Prostate gland (tissue), 2 donors: ENCODE measurements at regions not wholly inside any gene's neighbourhood (a gene's known extent, or its start where the extent isn't known, plus 50 kb on each side); places are given as distances from the start of the nearest gene placed in this dataset.

Source experiments
- POLR2AphosphoS5 ChIP-seq: sonication (generic); formaldehyde crosslinking; IDR thresholded peaks from one replicate; pipeline ENCODE4 v1.6.1; 2017; ENCODE audit warnings: antibody characterized with exemption
- TF ChIP-seq, protein P1 (sequence below), 4 experiments: fragments of 200-600 bp in 2 of 4; fragments of 450-650 bp in 2 of 4; sonication (generic) in 2 of 4; IDR thresholded peaks; 1 replicate in 3 of 4; 2 replicates in 1 of 4; pipeline ENCODE4 v1.5.1; 2016 to 2019; ENCODE audit warnings: antibody characterized with exemption in 4 of 4, mild to moderate bottlenecking in 2 of 4, moderate library complexity in 2 of 4

DNA sequence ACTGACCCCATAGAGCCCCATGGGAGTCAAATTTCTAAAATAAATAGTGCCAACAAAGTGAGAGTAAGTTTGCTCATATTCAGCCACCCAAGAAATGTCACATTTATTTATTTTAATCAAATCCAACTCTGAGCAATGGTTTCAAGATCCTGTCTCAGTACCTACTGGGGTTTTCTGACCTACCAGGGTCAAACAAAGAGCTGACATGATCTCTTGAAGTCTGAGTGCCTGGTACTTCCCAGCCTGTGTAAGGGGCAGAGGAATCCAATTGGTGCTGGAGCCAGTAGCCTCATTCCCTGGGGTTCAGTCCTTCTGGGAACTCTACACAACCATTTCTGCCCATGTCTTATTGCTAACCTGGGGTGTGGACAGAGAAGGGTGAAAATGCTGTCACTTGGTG, 104.6 kb upstream of the SERP2 start:
- TF ChIP-seq, protein P1, sequence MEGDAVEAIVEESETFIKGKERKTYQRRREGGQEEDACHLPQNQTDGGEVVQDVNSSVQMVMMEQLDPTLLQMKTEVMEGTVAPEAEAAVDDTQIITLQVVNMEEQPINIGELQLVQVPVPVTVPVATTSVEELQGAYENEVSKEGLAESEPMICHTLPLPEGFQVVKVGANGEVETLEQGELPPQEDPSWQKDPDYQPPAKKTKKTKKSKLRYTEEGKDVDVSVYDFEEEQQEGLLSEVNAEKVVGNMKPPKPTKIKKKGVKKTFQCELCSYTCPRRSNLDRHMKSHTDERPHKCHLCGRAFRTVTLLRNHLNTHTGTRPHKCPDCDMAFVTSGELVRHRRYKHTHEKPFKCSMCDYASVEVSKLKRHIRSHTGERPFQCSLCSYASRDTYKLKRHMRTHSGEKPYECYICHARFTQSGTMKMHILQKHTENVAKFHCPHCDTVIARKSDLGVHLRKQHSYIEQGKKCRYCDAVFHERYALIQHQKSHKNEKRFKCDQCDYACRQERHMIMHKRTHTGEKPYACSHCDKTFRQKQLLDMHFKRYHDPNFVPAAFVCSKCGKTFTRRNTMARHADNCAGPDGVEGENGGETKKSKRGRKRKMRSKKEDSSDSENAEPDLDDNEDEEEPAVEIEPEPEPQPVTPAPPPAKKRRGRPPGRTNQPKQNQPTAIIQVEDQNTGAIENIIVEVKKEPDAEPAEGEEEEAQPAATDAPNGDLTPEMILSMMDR (IDR thresholded peaks at IDR 0.05) = no peak
- no peak for TF ChIP-seq POLR2AphosphoS5
